Prostate gland (tissue), 2 donors: ENCODE measurements at regions not wholly inside any gene's neighbourhood (a gene's known extent, or its start where the extent isn't known, plus 50 kb on each side); places are given as distances from the start of the nearest gene placed in this dataset.

ENCODE experiments used
- DNase-seq: peaks from one replicate; pipeline ENCODE4 v3.0.0-alpha.2; 2019; ENCODE audit warnings: low spot score
- H3K27ac ChIP-seq, 2 donors: fragments of 200-600 bp; sonication (generic); 2 replicates each; pipeline ENCODE4 v1.5.1; 2017 to 2019
- H3K27me3 ChIP-seq: fragments of 200-600 bp; sonication (generic); replicated peaks from 2 replicates; pipeline ENCODE4 v1.5.1; 2019; ENCODE audit not compliant: insufficient read depth
- H3K36me3 ChIP-seq, 2 donors: fragments of 200-600 bp; sonication (generic); 1 replicate in 1 of 2; 2 replicates in 1 of 2; pipeline versions ENCODE4 v1.5.1 to v1.8.1; 2017 to 2019
- H3K4me1 ChIP-seq: fragments of 200-600 bp; sonication (generic); replicated peaks from 2 replicates; pipeline ENCODE4 v1.5.1; 2019
- H3K4me3 ChIP-seq, 2 donors: fragments of 200-600 bp; sonication (generic); 2 replicates each; pipeline ENCODE4 v1.5.1; 2017 to 2019
- H3K9me3 ChIP-seq: fragments of 200-600 bp; sonication (generic); 2 replicates; pipeline ENCODE4 v1.5.1; 2017
- POLR2A ChIP-seq: fragments of 450-650 bp; IDR thresholded peaks from one replicate; pipeline ENCODE4 v1.6.1; 2016; ENCODE audit warnings: antibody characterized with exemption, mild to moderate bottlenecking
- POLR2AphosphoS5 ChIP-seq: sonication (generic); formaldehyde crosslinking; IDR thresholded peaks from one replicate; pipeline ENCODE4 v1.6.1; 2017; ENCODE audit warnings: antibody characterized with exemption
- WGBS: methylation state at CpG from one replicate; pipeline ENCODE4 v1.1.5; 2018; 5-methylcytosine and 5-hydroxymethylcytosine counted together
- intact Hi-C: fragments of 100-400 bp; cut with DNase I; formaldehyde crosslinking; loops from one replicate; pipeline ENCODE4 v1.14.2; 2022
- TF ChIP-seq, protein P1 (sequence below), 4 experiments: fragments of 200-600 bp in 2 of 4; fragments of 450-650 bp in 2 of 4; sonication (generic) in 2 of 4; IDR thresholded peaks; 1 replicate in 3 of 4; 2 replicates in 1 of 4; pipeline ENCODE4 v1.5.1; 2016 to 2019; ENCODE audit warnings: antibody characterized with exemption in 4 of 4, mild to moderate bottlenecking in 2 of 4, moderate library complexity in 2 of 4

DNA sequence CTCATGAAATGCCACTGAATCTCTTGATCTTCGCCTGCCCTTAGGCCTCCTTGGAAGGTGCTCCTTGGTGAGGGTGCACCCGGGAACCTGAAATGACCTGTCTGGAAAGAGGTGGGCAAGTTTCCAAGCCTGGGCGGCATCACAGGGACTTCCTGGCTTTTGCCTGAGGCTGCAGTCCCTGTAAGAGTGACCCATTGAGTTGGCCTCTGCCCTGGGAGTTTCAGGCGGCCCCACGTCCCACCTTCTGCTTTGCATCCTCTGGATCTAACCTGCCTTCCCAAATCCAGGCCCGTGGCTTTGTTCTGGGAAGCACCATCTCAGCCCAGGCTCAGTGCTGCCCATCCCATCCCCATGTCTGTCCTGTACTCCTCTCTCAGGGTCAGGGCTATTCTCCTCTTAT lies 356.4 kb downstream of the RPS24 start:
- H3K9me3 ChIP-seq, result no peaks in the 10 kb centered on the region
- H3K4me1 ChIP-seq, result no peaks in the 10 kb centered on the region
- H3K27me3 ChIP-seq, result no peaks in the 10 kb centered on the region
- TF ChIP-seq, protein P1, sequence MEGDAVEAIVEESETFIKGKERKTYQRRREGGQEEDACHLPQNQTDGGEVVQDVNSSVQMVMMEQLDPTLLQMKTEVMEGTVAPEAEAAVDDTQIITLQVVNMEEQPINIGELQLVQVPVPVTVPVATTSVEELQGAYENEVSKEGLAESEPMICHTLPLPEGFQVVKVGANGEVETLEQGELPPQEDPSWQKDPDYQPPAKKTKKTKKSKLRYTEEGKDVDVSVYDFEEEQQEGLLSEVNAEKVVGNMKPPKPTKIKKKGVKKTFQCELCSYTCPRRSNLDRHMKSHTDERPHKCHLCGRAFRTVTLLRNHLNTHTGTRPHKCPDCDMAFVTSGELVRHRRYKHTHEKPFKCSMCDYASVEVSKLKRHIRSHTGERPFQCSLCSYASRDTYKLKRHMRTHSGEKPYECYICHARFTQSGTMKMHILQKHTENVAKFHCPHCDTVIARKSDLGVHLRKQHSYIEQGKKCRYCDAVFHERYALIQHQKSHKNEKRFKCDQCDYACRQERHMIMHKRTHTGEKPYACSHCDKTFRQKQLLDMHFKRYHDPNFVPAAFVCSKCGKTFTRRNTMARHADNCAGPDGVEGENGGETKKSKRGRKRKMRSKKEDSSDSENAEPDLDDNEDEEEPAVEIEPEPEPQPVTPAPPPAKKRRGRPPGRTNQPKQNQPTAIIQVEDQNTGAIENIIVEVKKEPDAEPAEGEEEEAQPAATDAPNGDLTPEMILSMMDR (IDR thresholded peaks at IDR 0.05), result no peak
- TF ChIP-seq POLR2A (no peak), POLR2AphosphoS5 (no peak)
- H3K4me3 ChIP-seq, result no peak overlapping the region
- no peak overlapping the region for H3K27ac ChIP-seq
- intact Hi-C loops, result no loop called here
- no peaks in the 10 kb centered on the region for H3K36me3 ChIP-seq
- no peak for DNase-seq
- WGBS, result 96% methylated on average over 6 of the region's 6 CpGs

DNA sequence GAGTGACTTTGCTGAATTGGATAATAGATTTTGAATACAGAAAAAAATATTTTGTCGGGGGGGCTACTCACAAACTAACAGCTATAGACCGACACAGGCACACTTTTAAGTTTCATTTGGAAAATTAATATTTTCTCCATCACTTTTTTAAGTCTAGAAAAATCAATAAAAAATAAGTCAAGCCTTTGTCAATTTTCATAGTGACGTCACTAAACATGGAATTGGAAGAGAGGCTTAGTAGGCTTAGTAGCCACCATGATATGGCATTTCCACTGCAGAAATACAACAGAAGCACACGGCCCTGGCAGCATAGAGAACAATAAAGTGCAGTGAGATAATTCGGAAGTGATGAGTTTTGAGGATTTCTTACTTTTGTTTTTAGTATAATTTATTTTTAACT lies 357.2 kb downstream of the RPS24 start:
- Histone ChIP-seq H3K27ac (no peak overlapping the region), H3K9me3 (no peaks in the 10 kb centered on the region), H3K4me1 (no peaks in the 10 kb centered on the region), H3K27me3 (no peaks in the 10 kb centered on the region), H3K4me3 (no peak overlapping the region), H3K36me3 (no peaks in the 10 kb centered on the region)
- intact Hi-C loops, result no loop called here
- 92% methylated on average over 5 of the region's 5 CpGs for WGBS
- DNase-seq, result no peak
- TF ChIP-seq POLR2A (no peak), POLR2AphosphoS5 (no peak)

DNA sequence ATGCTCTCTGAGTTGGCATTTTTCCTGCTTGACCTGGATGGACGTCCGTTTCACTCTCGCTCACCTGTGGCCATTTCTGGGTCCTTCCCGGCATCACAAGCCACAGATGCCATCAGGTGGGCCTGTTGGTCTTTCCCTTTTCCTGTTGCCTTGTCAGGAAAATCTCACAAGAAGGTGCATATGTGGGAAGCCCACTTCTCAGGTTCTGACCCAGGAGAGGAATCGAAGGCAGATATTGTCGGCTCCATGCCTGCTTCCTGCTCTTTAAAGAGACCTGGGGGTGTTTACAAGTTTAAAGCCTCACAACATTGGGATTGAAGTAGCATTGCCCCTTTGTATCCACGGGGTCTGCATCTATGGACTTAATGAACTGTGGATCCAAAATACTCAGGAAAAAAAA lies 357.9 kb downstream of the RPS24 start:
- H3K27ac ChIP-seq, result no peak overlapping the region
- no peak overlapping the region for H3K4me3 ChIP-seq
- intact Hi-C loops, result no loop called here
- H3K9me3 ChIP-seq, result no peaks in the 10 kb centered on the region
- H3K4me1 ChIP-seq, result no peaks in the 10 kb centered on the region
- H3K27me3 ChIP-seq, result no peaks in the 10 kb centered on the region
- WGBS, result 94% methylated on average over 7 of the region's 7 CpGs
- H3K36me3 ChIP-seq, result no peaks in the 10 kb centered on the region
- no peak for DNase-seq
- TF ChIP-seq, protein P1 (IDR thresholded peaks at IDR 0.05), result no peak
- TF ChIP-seq POLR2AphosphoS5, result no peak
- no peak for TF ChIP-seq POLR2A

DNA sequence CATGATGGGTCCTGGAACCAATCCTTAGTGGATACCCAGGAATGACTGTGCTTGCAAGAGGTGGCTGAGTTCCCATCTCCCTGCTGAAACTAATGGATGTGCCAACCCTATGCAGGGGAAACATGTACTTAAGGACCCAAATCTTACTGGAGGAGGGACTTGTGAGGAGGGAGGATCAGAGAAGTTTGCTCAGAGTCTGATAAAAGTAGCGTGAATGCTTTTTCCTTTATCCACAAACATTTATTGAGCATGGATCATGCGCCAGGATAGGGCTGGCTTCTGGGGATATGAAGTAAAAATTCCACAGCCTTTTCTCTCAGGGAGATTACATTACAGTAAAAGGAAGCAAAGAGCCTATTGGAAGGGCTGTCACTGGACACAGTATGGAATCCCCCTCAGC lies 358.5 kb downstream of the RPS24 start:
- no peaks in the 10 kb centered on the region for H3K9me3 ChIP-seq
- H3K27me3 ChIP-seq, result no peaks in the 10 kb centered on the region
- H3K27ac ChIP-seq, result no peak overlapping the region
- 74% methylated on average over 2 of the region's 2 CpGs for WGBS
- TF ChIP-seq POLR2A, result no peak
- TF ChIP-seq, protein P1 (IDR thresholded peaks at IDR 0.05), result no peak
- no peak for TF ChIP-seq POLR2AphosphoS5
- no peaks in the 10 kb centered on the region for H3K4me1 ChIP-seq
- no peak overlapping the region for H3K4me3 ChIP-seq
- H3K36me3 ChIP-seq, result no peaks in the 10 kb centered on the region
- no peak for DNase-seq
- intact Hi-C loops, result no loop called here

DNA sequence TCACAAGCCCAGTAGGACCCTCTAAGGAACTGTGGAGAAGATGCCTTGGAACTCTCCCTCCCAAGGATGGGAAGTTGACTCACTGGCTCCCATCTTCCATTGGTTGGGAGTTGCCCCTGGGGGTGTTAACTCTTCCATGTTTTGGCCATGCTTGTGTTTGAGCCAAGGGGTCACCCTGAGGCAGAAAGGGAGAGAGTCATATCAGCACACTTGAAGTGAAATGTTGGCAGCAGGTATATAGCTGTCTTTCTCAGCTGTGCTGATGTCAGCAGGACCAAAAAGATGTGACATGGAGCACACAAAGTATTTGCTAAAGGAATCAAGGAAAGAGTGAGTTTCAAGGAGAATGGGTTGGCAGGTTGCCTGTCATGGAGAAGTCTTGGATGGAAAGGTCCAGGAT lies 359.4 kb downstream of the RPS24 start:
- H3K4me1 ChIP-seq, result no peaks in the 10 kb centered on the region
- no peaks in the 10 kb centered on the region for H3K36me3 ChIP-seq
- H3K4me3 ChIP-seq, result no peak overlapping the region
- H3K9me3 ChIP-seq, result no peaks in the 10 kb centered on the region
- no peaks in the 10 kb centered on the region for H3K27me3 ChIP-seq
- DNase-seq, result no peak
- intact Hi-C loops, result no loop called here
- TF ChIP-seq, protein P1 (IDR thresholded peaks at IDR 0.05), result no peak
- TF ChIP-seq POLR2AphosphoS5 (no peak), POLR2A (no peak)
- H3K27ac ChIP-seq, result no peak overlapping the region
